ENCODE measurements at regions not wholly inside any gene's neighbourhood (a gene's known extent, or its start where the extent isn't known, plus 50 kb on each side); places are given as distances from the start of the nearest gene placed in this dataset.
A peak's percentile ranks its signal among the peaks of the same experiment; 100 is the strongest.

DNA sequence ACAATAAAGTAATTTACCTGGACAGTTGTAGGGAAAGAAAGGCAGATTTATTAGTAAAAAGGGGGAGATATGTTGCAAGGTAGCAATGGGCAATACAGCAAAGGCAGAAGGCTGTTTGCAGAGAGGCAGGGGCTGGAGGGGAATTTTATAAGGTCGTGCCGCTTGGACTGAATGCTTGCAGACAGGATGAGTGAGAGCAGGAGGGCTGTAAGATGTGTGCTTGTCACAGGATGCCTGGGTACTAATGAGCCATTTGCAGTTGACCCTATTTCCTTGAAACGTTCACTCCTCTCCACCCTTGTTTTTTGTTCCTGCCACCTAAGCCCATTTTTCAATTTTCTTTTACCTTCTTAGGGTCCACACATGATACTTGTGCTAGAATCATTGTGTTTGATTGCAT is 214.7 kb downstream of the TRAM1L1 start:
- no peak for DNase-seq

DNA sequence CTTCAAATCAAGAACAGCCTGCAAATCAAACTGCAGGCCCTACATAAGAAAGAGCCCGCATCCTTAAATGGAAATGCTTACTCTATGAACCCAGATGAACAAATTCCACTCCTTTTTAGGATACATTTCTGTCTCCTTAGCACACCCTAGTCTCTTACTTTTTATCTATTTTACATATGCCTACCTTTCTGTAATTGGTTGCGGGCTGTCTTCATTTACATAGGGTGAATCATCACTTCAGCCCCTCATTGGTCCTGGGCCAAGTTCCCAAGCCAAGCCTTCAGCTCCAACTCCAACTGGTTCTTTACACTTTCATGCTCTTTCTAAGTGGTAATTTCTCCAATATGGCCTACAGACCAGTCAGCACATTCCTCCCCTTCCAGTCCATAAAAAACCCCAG is 219.3 kb downstream of the TRAM1L1 start:
- no peak for DNase-seq

DNA sequence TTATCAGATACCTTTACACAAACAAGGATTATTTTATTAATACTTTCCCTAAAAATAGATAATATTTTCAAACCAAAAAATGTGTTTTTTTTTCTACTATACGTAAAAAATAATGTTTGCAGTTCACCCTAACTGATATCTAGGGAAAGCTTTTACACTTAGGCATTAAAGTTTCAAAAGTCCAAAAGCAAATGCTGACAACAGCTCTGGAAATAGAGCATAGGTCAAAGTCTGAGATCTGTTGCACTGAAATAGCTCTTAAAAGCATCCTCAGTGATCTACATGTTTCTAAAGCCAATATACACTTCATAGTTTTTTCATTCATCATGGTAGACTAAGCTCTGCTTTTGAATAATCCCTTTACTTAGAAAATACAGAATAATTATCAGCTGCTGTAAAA is 222.8 kb downstream of the TRAM1L1 start:
- DNase-seq: no peak

DNA sequence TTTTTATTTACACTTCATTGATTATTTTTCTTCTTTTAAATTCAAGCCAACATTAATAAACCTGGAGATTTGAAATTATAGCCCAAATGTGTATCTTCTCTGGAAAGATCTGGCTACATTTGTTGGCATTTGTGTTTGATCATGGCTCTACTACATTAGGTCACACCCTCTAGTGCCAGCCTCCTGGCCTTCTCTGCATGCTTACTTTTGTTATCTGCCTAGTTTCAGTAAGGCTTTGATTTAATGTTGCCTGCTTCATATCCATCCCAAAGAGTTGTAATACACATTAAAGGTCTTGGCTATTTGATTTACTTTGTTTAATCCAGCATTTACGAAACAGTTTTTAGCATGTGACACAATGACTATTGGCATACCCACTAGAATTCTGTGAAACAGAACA is 224.5 kb downstream of the TRAM1L1 start:
- no peak for DNase-seq

DNA sequence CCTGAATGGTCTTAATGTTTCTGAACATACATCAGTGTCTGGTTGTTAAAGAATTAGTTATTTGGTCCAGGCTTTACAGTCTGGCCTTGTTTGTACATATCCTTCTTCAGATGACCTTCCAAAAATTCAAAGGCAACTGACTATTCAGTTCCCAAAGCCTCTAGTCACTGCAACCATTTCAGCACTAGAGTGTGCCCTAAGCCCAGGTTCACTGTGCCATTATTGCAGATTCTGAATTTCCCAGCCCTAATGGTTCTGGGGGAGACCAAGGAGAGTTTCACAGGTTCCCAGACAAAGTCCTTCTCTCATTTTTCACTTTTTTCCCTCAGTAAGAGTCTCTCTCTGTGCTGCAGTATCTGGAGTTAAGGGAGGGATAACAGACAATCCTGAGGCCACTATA is 235.8 kb downstream of the TRAM1L1 start:
- no peak for DNase-seq

DNA sequence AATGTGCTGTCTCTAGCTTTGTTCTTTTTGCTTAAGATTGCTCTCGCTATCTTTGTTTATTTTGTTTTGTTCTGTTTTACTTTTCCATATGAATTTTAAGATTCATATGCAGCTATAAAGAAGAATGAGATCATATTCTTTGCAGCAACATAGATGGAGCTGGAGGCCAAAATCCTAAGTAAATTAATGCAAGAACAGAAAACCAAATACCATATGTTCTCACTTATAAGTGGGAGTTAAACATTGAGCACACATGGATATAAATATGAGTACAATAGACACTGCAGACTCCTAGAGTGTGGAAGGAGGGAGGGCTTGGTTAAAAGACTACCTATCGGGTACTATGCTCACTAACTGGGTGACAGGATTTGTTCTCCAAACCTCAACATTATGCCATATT is 237.8 kb downstream of the TRAM1L1 start:
- no peak for DNase-seq

DNA sequence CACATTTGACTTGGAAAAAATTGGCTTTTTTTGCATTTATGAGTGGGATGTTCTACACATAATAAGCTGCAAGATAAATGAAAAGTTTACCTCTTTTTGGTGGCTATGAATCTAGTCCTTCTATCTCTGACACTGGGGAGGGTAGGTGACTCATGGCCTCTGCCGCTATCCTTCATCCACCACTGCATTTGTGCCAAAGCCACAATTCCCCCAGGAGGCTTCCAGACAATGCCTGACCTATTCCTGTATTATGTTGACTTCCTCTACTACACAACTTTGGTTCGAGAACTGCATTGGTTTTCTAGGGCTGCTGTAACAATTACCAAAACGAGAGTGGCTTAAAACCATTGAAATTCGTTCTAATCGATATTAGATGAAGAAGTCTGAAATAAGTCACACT is 245.6 kb downstream of the TRAM1L1 start:
- no peak for DNase-seq

DNA sequence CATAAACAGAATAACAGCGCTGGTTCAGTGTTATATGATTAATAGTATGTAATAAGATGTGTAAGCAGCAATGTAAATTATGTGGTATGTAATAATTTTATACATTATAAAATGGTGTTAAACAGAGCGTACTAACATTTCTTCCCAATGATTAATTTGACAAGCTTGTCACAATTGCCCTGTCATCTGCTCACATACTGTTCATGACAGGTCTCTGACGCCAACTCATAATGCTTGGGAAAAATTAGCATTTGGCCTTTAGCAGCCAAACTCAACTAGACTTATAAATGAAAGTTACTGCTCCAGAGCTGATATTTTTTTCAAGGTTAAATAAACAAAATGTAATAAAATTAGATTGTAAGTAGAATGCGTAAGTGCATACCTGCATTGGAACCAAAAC is 246.8 kb downstream of the TRAM1L1 start:
- no peak for DNase-seq

DNA sequence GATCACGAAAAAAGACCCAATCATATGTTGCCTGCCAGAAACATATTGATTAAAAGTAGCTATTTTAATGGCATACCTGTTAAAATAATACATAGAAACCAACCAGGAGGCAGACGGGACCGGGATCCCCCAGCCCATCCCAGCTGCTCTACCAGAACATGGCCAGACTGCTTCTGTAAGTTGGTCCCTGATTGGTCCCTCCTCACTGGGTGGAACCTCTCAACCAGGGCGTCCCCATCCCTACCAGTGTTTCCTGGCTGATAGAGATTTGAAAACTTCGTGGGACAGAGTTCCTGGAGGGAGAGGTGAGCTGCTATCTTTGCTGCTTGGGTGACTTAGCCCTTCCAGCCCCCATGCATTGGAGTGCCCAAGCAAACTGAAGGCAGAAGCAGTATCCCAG is 256.2 kb downstream of the TRAM1L1 start:
- DNase-seq: no peak

DNA sequence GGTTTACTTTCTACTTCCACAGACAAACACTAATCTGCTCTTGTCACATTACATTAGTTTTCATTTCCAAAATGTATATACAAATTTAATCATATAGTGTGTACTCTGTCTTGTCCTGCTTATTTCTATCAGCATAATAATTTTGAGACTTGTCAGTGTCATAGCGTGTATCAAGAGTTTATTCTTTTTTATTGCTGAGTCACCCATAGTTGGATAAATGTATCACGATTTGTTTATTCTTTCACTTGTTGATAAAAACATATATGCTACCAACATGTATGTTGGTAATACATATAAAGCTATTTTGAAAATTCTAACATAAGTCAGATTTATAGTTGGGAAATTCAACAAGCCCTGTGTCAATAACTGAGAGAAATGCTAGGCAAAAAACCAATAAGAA is 261.2 kb downstream of the TRAM1L1 start:
- no peak for DNase-seq

DNA sequence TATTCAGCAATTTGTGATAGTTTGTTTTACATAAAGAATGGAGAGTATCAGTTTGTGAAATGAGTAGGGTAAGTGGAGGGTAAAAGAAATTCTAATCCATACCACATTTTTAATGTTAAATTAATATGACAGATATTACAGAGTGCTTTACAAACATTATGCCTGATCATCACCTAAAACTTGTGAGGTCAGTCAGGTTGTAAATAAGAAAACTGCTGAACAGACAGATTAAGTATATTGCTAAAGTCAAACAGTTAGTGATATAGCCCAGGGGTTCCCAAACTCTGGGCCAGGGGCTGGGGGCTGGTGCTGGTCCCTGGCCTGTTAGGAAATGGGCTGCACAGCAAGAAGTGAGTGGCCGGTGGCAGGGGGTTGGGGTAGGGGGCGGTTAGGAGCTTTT is 273.6 kb downstream of the TRAM1L1 start:
- no peak for DNase-seq

DNA sequence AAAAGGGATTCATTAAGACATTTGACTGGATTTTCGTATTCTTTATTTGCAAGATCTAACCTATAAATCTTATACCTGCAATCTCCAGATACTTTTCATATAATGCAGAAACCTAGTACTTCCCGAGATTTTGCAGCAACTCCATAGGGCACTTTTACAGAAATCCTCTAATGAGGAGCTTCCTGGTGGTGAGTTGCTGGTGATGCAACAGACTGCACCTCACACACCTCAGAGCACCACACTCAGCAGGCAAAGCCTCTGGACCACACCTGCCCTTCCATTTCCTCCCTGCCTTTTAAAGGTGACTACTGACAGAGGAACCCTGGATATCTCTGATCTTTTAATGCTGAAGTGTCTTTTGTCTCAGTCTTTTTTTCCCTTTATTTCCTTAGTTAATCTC is 289.4 kb downstream of the TRAM1L1 start:
- no peak for DNase-seq

DNA sequence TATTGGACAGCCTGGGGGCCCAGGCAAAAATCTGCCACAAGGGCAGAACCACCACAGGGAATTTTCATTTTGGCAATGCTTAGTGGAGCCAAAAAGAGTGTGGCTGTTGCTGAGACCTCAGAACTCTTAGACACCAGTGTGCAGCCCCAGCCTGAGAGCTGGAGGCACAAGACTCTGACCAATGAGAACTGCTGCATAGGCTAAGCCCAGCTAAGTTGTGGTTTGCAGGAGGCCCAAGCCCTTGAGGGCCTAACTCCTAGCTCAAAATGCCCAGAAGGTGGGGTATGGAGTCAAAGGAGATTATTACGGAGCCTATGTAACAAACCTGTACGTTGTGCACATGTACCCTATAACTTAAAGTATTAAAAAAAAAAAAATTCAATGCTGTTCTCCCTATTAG is 296.7 kb downstream of the TRAM1L1 start:
- DNase-seq: no peak

DNA sequence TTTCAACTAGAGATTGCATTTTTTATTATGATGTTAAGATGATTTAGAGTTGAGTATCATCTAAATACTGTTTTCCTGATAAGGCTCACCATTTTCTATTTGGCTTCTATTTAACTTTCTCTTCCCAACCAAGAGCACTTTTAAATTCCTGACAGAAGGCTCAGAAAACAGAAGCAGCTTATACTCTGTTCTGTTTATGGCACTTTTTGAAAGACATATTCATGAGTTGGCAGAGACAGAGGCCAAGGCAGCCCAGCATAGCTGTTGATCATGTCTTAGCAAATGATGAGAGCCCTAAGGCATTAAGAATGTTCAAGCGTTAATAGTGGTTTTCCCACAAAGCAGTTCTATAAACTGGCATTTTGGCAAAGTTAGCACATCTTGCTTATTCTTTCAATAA is 330.3 kb downstream of the TRAM1L1 start:
- DNase-seq: no peak

DNA sequence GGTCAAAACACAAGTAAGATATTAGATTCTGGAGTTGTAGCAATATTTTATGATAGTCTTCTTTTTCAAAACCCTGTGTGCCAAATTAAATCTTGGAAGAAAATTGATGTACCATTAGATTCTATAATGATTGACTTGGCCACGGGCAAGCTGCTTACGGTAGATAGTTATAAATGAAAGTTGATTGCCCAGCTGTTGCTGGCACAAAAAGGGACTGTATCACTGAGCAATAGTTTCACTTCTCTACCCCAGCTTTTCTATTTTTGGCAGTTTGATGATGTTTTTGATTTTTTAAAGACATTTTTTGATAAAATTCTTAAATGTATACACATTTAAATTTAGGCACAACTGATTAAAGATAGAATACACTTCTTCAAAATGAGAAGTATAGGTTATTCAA is 333.3 kb downstream of the TRAM1L1 start:
- no peak for DNase-seq

DNA sequence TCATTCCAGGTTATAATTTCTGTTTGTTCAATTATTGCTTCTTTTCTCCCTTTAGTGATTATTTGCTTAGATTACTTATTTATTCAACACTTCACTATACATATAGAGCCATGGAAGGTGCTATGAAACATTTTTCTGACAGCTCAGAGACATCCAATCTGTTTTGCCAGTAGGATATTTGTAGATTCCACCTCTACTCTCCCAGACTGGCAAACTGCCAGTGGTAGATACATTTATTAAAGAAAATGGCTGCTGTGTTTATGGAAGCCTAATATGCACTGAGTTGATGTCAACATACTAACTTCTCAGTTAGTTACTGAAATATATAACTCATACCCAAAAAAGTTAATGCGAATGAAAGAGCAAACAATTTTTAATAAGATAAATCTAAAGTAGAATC is 348.6 kb downstream of the TRAM1L1 start:
- DNase-seq: no peak

DNA sequence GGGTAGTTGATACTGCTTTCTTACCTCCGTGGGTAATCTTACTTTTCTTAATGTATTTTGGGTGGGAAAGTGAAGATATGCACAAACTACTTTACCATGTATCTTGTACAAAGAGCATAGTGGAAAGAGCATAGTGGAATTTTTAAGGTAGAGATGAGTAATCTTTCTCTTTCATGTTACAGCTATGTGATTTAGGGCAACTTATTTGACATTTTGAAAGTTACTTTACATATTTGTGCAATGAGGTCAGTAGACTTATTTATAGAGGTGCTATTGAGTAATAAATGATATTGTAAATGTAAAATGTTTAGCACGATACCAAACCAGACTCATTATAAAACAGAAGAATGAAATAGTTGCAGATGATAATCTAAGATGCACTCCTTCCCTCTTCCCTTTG is 351.2 kb downstream of the TRAM1L1 start:
- DNase-seq: no peak

DNA sequence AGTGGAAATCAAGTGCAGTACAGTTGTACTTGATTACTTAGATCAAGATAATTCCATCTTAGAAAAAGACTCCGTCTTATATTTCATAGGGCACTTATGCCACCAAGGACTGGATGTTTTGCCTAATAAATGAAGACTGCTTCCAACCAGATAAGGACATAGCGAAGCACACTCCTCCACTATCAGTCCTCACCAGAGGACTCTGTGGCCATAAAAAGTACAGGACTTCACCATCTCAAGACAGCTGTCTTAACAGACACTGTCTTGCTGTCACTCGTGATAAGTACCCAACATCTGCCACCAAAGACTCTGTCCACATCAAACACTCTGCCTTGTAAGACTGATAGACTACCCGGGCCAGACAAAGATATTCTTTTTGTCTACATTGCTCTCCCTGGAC is 352.0 kb downstream of the TRAM1L1 start:
- no peak for DNase-seq

DNA sequence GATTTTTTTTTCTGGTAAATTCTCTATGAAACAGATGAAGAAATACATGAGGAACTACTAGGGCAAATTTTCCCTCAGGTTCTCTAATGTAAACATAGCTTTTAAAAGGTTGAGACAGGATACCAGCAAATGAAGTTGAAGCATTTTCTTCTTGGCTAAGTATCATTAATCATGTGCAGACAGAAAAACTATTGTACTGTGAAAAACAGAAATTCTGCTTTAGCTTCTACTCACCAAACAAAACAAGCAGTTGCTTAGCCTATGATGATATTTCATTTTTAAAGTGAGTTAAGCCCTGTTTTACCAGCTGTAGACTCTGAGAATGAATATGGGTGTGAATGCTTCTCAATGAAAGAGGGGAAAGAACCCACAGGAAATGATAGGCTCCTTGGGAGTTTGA is 358.9 kb downstream of the TRAM1L1 start:
- DNase-seq: no peak

DNA sequence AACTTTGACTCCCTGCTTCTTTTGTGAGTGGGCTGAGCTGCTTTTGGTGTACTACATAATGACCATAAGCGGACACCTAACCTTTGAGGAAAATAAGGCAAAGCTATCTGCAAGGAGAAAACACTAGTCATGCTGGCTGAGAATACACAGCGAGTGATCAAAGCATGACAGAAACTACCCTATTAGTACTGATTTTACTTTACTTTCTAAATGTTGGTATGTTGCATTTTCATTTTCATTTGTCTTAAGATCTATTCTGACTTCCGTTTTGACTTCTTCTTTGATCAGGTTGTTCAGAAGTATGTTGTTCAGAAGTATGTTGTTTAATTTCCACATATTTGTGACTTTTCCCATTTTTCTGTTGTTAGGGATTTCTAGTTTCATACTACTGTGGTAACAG is 361.1 kb downstream of the TRAM1L1 start:
- DNase-seq: peak; percentile 3

DNA sequence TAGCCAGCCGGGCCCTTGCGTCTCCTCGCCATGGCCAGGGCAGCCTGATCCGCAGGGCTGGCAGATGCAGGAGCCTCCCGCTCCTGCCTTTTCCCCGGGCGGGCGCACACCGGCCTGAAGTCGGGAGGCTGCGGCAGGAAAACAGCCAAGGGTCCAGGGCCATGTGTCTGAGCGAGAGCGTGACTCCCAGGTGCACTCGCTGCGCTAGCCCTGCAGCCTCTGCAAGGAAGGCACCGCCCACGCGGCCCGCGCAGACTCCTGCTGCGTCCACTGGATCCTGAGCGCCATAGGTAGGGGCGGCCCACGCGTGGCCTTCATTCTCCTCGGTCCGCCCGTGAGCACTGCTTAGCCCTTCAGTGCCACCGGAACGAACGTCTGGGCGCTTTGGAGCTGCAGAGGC is 379.9 kb downstream of the TRAM1L1 start:
- no peak for DNase-seq

DNA sequence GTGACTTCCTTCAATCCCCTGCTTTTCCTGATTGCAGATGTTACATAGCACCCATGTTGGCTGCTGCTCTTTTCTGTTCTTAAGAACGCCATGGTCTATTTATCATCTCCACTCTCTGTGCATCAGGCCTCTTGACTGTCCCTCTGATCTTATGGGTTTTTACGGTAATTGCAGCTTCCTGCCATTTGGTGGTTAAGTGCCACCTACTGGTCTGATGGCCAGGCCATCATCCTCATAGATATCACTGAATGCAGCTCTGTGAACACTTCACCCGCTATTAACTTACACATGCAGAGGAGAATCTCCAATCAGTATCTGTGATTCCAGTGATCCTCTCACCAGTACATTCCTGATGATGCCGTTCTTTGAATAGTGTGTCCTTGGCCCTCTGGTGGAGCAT is 382.4 kb downstream of the TRAM1L1 start:
- DNase-seq: no peak

DNA sequence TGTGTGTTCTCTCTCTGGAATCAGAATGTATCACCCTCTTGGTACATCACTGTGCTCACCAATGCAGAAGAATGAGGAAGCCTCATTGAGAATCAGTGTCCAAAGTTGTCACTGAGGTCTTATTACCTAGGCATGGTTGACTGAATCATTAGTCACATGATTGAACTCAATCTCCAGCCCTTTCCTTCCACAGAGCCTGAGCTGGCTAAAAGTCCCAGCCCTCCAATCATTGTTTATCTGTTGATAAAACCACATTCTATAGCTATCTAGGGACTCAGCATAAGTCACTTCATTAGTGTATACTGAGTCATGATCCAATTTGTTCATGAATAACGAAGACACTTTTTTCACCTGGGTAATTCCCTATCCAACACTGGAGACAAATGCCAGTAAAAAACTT is 396.8 kb downstream of the TRAM1L1 start:
- DNase-seq: no peak

DNA sequence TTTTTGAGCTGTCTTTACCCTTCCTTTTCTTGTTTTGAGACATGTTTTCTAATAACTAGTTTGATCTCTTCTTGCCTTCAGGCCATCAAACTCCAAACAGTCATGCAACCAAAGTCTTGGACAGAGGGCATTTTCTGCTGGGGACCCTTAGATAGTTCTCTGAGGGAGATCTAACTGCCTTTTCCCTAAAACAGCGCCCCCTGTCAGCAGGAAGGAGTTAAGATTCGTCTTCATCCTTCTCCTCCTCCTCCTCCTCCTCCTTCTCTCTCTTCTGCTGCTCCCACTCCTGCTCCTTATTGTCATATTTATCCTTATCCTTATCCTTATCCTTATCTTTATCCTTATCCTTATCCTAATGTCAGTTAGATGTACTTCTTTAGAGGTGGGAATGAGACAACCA is 417.2 kb downstream of the TRAM1L1 start:
- DNase-seq: no peak

DNA sequence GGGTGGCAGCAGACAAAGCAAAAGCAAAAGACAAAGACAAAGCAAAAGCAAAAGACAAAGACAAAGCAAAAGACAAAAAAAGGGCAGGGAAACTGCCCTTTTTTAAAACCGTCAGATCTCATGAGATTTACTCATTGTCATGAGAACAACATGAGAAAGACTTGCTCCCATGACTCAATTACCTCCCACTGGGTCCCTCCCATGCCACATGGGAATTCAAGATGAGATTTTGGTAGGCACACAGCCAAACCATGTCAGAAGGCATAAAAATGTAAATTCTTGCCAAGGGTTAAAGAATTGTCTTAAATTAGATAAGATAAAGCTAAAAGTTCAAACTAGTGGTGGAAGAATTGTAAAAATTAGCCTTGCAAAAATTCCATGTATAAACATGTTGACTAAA is 419.7 kb downstream of the TRAM1L1 start:
- DNase-seq: no peak

DNA sequence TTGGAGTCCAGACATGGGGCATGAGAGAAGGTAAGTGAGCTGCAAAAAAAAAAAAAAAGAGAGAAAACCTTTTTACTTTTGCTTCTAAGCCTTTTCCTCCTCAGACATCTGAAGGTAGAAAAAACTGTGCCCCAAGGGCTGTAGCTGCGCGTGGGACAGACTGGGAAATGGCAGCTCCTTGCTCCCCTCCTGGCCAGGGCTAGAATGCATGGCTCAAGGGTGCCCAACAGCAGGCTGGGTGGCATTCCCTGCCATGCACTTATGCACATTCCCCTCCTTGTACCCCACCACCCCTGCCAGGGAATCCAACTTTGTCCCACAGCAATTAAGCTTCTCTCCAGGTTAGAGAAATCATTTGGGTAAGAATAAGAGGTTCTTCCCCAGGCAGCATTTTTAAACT is 421.2 kb downstream of the TRAM1L1 start:
- DNase-seq: no peak
